BLaER1 treated with 17β-estradiol and CSF1 and Interleukin-3, amounts not matched to agents 10 nM and 100 nM (cell line): ENCODE measurements at regions not wholly inside any gene's neighbourhood (a gene's known extent, or its start where the extent isn't known, plus 50 kb on each side); places are given as distances from the start of the nearest gene placed in this dataset.

Experiments
- H3K27ac ChIP-seq, 11 experiments: shearing (Covaris generic); formaldehyde crosslinking; 2 replicates each; pipeline ENCODE4 v1.8.1; 2022
- H3K27me3 ChIP-seq, 11 experiments: shearing (Covaris generic); formaldehyde crosslinking; 2 replicates each; pipeline ENCODE4 v1.8.1; 2022
- H3K36me3 ChIP-seq, 11 experiments: shearing (Covaris generic); formaldehyde crosslinking; 2 replicates each; pipeline ENCODE4 v1.8.1; 2022
- H3K4me1 ChIP-seq, 10 experiments: shearing (Covaris generic); formaldehyde crosslinking; 2 replicates each; pipeline ENCODE4 v1.8.1; 2022
- H3K4me2 ChIP-seq, 11 experiments: shearing (Covaris generic); formaldehyde crosslinking; 2 replicates each; pipeline ENCODE4 v1.8.1; 2022
- H3K4me3 ChIP-seq, 10 experiments: shearing (Covaris generic); formaldehyde crosslinking; 2 replicates each; pipeline ENCODE4 v1.8.1; 2022
- H3K9ac ChIP-seq, 11 experiments: shearing (Covaris generic); formaldehyde crosslinking; 2 replicates each; pipeline ENCODE4 v1.8.1; 2022
- H3K9me3 ChIP-seq, 11 experiments: shearing (Covaris generic); formaldehyde crosslinking; replicated peaks in 1 of 11; 2 replicates each; pipeline ENCODE4 v1.8.1; 2022
- H4K20me1 ChIP-seq, 11 experiments: shearing (Covaris generic); formaldehyde crosslinking; 2 replicates each; pipeline ENCODE4 v1.8.1; 2022
- Cebpa-rat ChIP-seq, 11 experiments: shearing (Covaris generic); IDR thresholded peaks; 2 replicates each; pipeline ENCODE4 v1.8.1; 2022

DNA sequence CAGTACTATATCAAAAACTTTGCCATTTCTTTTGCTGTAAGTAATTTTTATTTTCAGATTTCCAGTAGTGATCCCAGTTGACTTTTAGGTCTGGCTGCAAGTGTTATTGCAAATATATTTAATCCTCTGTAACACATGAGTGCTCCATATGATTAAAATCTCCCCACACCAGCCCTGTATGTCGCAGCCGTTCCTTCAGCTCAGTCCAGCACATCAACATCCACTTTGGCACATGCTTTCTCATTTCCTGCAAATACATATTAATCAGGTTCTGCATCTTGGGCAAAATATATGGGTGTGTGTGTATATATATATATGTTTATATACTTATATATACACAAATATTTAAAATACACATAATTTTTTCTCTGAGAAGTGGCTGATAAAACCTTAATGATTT is 919.5 kb downstream of the JRKL start:
- H3K9ac ChIP-seq: no peak overlapping the region
- no peaks in the 10 kb centered on the region for H3K27me3 ChIP-seq
- H3K4me1 ChIP-seq: no peaks in the 10 kb centered on the region
- no peaks in the 10 kb centered on the region for H3K9me3 ChIP-seq
- no peak overlapping the region for H3K27ac ChIP-seq
- H4K20me1 ChIP-seq: no peaks in the 10 kb centered on the region
- no peak overlapping the region for H3K4me2 ChIP-seq
- TF ChIP-seq Cebpa-rat (IDR thresholded peaks at IDR 0.05): no peak
- no peak overlapping the region for H3K4me3 ChIP-seq
- H3K36me3 ChIP-seq: no peaks in the 10 kb centered on the region

GRCh38 chr11:97325693-97326092 is 935.9 kb downstream of the JRKL start:
- TF ChIP-seq Cebpa-rat (IDR thresholded peaks at IDR 0.05): no peak
- no peak overlapping the region for H3K27ac ChIP-seq
- no peak overlapping the region for H3K9ac ChIP-seq
- H4K20me1 ChIP-seq: no peaks in the 10 kb centered on the region
- no peak overlapping the region for H3K4me2 ChIP-seq
- no peak overlapping the region for H3K4me3 ChIP-seq
- no peaks in the 10 kb centered on the region for H3K27me3 ChIP-seq
- peaks cover 0 to 28% (median 0%) of the 10 kb centered on the region in 11 experiments; a peak in 6 of 22 replicates for H3K9me3 ChIP-seq
- H3K4me1 ChIP-seq: no peaks in the 10 kb centered on the region
- no peaks in the 10 kb centered on the region for H3K36me3 ChIP-seq

GRCh38 chr11:97332271-97332670 is 942.5 kb downstream of the JRKL start:
- no peak overlapping the region for H3K4me3 ChIP-seq
- H3K4me2 ChIP-seq: no peak overlapping the region
- no peaks in the 10 kb centered on the region for H3K9me3 ChIP-seq
- no peaks in the 10 kb centered on the region for H3K36me3 ChIP-seq
- H3K27ac ChIP-seq: no peak overlapping the region
- no peak for TF ChIP-seq Cebpa-rat (IDR thresholded peaks at IDR 0.05)
- no peaks in the 10 kb centered on the region for H3K4me1 ChIP-seq
- no peak overlapping the region for H3K9ac ChIP-seq
- H3K27me3 ChIP-seq: no peaks in the 10 kb centered on the region
- H4K20me1 ChIP-seq: no peaks in the 10 kb centered on the region

DNA sequence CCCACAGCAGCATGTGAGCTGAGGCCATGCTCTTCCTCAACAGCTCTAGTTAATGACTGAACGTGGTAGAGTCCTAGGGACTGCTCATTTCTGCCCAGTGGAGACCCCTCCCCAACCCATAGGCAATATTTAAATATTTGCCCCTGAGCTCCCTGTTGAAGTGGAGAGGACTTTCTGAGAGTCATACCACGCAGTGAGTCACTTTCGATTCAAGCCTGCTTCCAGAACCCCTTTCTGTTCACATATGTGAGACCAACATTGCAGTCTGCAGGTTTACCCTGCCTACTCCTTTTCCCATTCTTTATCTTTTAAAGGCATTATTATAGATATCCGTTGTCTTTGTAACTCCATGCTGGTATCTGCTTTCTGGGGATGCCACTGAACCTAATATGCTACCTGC is 946.3 kb downstream of the JRKL start:
- H4K20me1 ChIP-seq: no peaks in the 10 kb centered on the region
- no peaks in the 10 kb centered on the region for H3K27me3 ChIP-seq
- no peaks in the 10 kb centered on the region for H3K36me3 ChIP-seq
- H3K4me2 ChIP-seq: no peak overlapping the region
- H3K4me1 ChIP-seq: no peaks in the 10 kb centered on the region
- H3K4me3 ChIP-seq: no peak overlapping the region
- H3K9me3 ChIP-seq: no peaks in the 10 kb centered on the region
- H3K9ac ChIP-seq: no peak overlapping the region
- no peak overlapping the region for H3K27ac ChIP-seq
- TF ChIP-seq Cebpa-rat (IDR thresholded peaks at IDR 0.05): no peak

- no peaks in the 10 kb centered on the region for H4K20me1 ChIP-seq
- H3K36me3 ChIP-seq: no peaks in the 10 kb centered on the region
- H3K27ac ChIP-seq: no peak overlapping the region
- TF ChIP-seq Cebpa-rat (IDR thresholded peaks at IDR 0.05): no peak
- no peak overlapping the region for H3K4me2 ChIP-seq
- no peak overlapping the region for H3K9ac ChIP-seq
- no peaks in the 10 kb centered on the region for H3K27me3 ChIP-seq
- H3K4me3 ChIP-seq: no peak overlapping the region
- no peaks in the 10 kb centered on the region for H3K9me3 ChIP-seq
- no peaks in the 10 kb centered on the region for H3K4me1 ChIP-seq
Measured at GRCh38 chr11:97345032-97345431, 955.2 kb downstream of the JRKL start.

DNA sequence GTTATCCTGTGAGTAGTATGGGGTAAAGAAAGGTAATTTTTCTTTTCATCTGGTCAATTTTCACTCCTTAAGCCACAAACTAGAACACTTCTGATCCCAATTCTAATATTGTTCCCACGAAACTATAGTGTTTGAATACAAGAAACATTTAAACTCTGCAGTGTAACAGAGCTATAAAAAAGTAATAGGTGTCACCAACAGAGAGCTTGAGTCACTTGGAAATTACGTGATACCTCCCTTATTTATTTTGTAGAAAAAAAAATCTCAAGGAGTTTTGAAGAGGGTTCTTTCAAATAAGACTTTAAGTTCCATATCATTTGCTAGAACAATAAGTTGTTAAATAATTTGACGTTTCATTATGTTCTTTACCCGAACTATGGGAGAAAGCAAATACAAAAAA is 959.4 kb downstream of the JRKL start:
- Histone ChIP-seq H3K36me3 (no peaks in the 10 kb centered on the region), H3K27me3 (no peaks in the 10 kb centered on the region), H3K9me3 (no peaks in the 10 kb centered on the region), H3K4me1 (no peaks in the 10 kb centered on the region), H3K27ac (no peak overlapping the region), H3K4me2 (no peak overlapping the region), H3K9ac (no peak overlapping the region), H4K20me1 (no peaks in the 10 kb centered on the region), H3K4me3 (no peak overlapping the region)
- TF ChIP-seq Cebpa-rat (IDR thresholded peaks at IDR 0.05): no peak

DNA sequence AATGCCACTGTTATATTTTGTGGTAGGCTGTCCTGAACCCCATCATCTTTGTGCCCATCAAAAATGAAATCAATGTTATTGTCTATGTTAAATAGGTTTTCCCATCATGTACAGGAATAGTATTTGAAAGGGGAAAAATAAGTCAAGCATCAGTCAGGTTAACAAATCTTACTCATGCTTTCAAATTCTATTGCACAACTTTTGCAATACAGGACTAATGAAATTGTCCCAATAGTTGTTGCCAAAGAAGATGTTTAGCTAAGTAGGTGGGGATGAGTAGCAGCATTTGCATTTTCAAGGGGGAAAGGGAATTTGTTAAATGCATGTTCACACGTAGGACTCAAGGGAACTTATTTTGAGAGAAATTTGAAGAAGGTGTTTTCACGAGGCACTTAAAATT is 962.1 kb downstream of the JRKL start:
- Histone ChIP-seq H3K9ac (no peak overlapping the region), H3K9me3 (no peaks in the 10 kb centered on the region)
- no peak; a peak in 2 of 22 replicates for TF ChIP-seq Cebpa-rat (IDR thresholded peaks at IDR 0.05)

DNA sequence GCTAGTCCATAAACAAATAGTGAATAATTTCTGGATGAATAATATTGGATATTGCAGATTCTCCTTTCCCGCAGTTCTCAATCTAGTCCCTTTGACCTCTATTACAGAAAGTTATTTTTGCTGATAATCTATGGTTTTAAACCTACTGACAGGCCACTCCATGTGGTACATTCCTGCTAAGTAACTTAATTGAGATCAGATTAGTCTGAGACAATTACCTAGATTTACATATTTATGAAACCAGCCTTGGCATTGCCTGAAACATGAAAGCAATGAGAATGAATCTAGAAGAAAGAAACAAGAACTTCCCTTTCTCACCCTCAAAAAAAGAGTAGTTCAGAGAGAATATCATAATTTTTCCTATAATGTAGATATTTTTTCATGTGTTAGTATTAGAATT is 964.2 kb downstream of the JRKL start:
- Histone ChIP-seq H3K27me3 (no peaks in the 10 kb centered on the region), H3K4me3 (no peak overlapping the region), H3K9ac (no peak overlapping the region), H3K27ac (no peak overlapping the region), H4K20me1 (no peaks in the 10 kb centered on the region), H3K36me3 (no peaks in the 10 kb centered on the region), H3K4me2 (no peak overlapping the region), H3K9me3 (no peaks in the 10 kb centered on the region), H3K4me1 (peaks cover 0 to 7% (median 4%) of the 10 kb centered on the region in 10 experiments; a peak in 7 of 20 replicates)
- TF ChIP-seq Cebpa-rat (IDR thresholded peaks at IDR 0.05): no peak

More for the DNA sequence above, 962.1 kb downstream of the JRKL start:
- H3K36me3 ChIP-seq: no peaks in the 10 kb centered on the region
- H3K27me3 ChIP-seq: no peaks in the 10 kb centered on the region
- no peak overlapping the region for H3K4me3 ChIP-seq
- H4K20me1 ChIP-seq: no peaks in the 10 kb centered on the region
- no peak overlapping the region for H3K4me2 ChIP-seq
- H3K27ac ChIP-seq: no peak overlapping the region
- peaks cover 0 to 7% (median 4%) of the 10 kb centered on the region in 10 experiments; a peak in 7 of 20 replicates for H3K4me1 ChIP-seq

GRCh38 chr11:97354576-97354975 is 964.8 kb downstream of the JRKL start:
- peaks cover 0 to 7% (median 4%) of the 10 kb centered on the region in 10 experiments; a peak in 7 of 20 replicates for H3K4me1 ChIP-seq
- H3K4me2 ChIP-seq: no peak overlapping the region
- no peak overlapping the region for H3K9ac ChIP-seq
- TF ChIP-seq Cebpa-rat (IDR thresholded peaks at IDR 0.05): no peak
- H3K27me3 ChIP-seq: no peaks in the 10 kb centered on the region
- no peak overlapping the region for H3K27ac ChIP-seq
- H3K36me3 ChIP-seq: no peaks in the 10 kb centered on the region
- no peaks in the 10 kb centered on the region for H3K9me3 ChIP-seq
- no peak overlapping the region for H3K4me3 ChIP-seq
- H4K20me1 ChIP-seq: no peaks in the 10 kb centered on the region

- H3K36me3 ChIP-seq: no peaks in the 10 kb centered on the region
- H3K9me3 ChIP-seq: no peaks in the 10 kb centered on the region
- TF ChIP-seq Cebpa-rat (IDR thresholded peaks at IDR 0.05): no peak
- no peaks in the 10 kb centered on the region for H4K20me1 ChIP-seq
- H3K27me3 ChIP-seq: no peaks in the 10 kb centered on the region
- no peak overlapping the region for H3K27ac ChIP-seq
- no peak overlapping the region for H3K4me3 ChIP-seq
- no peak overlapping the region for H3K4me2 ChIP-seq
- H3K9ac ChIP-seq: no peak overlapping the region
- peaks cover 0 to 7% (median 4%) of the 10 kb centered on the region in 10 experiments; a peak in 7 of 20 replicates for H3K4me1 ChIP-seq
Measured at GRCh38 chr11:97355230-97355629, 965.4 kb downstream of the JRKL start.
